H1 (cell line): ENCODE measurements at regions not wholly inside any gene's neighbourhood (a gene's known extent, or its start where the extent isn't known, plus 50 kb on each side); places are given as distances from the start of the nearest gene placed in this dataset.

ENCODE experiments used
- NRF1 ChIP-seq: IDR thresholded peaks from 2 replicates; pipeline ENCODE4 v1.6.1; 2011; ENCODE audit warnings: mild to moderate bottlenecking, low read depth, low read length, improper control_type of control experiment

- TF ChIP-seq NRF1, result no peak
- TF ChIP-seq, all 59 proteins: peak for 0
Observed at GRCh38 chr18:73896685-73897084, 250.9 kb downstream of the FBXO15 start (continued).
